IPS-18a (cell line): ENCODE measurements at regions not wholly inside any gene's neighbourhood (a gene's known extent, or its start where the extent isn't known, plus 50 kb on each side); places are given as distances from the start of the nearest gene placed in this dataset.
"Not testable (repeated sequence)": the region's sequence is repeated elsewhere in the genome, so short reads cannot be mapped to it uniquely, and the experiment has no call there.

Experiments
- H3K27ac ChIP-seq: one replicate; pipeline ENCODE4 v1.5.1; 2013; ENCODE audit warnings: low read length
- H3K27me3 ChIP-seq: one replicate; pipeline ENCODE4 v1.6.1; 2013; ENCODE audit warnings: mild to moderate bottlenecking, low read length; ENCODE audit not compliant: control insufficient read depth, insufficient read depth
- H3K36me3 ChIP-seq: one replicate; pipeline ENCODE4 v1.6.1; 2013; ENCODE audit warnings: low read depth, low read length; ENCODE audit not compliant: control insufficient read depth
- H3K4me1 ChIP-seq: one replicate; pipeline ENCODE4 v1.6.1; 2013; ENCODE audit warnings: low read depth, low read length; ENCODE audit not compliant: control insufficient read depth
- H3K4me3 ChIP-seq: one replicate; pipeline ENCODE4 v1.5.1; 2013; ENCODE audit warnings: low read length
- H3K9ac ChIP-seq: one replicate; pipeline ENCODE4 v1.6.1; 2013; ENCODE audit warnings: mild to moderate bottlenecking, low read length, moderate library complexity
- H3K9me3 ChIP-seq: one replicate; pipeline ENCODE4 v1.6.1; 2013; ENCODE audit warnings: low read depth, low read length; ENCODE audit not compliant: control insufficient read depth

DNA sequence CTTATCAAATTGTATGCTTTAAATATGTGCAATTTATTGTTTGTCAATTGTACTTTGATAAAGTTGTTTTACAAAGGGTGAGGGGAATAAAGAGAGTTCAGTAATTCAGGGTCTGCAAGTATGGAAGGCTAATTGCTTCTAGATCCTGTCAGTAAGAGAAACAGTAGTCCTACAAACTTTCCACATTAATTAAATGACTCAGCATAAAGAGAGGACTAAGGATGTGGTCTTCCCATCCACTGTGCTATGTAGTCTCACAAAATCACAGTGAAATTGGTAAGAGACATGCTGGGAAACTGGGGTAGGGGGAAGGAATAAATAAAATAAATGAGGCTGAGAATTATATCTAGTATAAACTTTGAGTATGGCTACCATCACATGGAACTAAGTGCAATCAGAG lies 130.2 kb upstream of the PKP2 start:
- no peaks in the 10 kb centered on the region for H3K9me3 ChIP-seq
- H3K9ac ChIP-seq: no peak overlapping the region
- H3K36me3 ChIP-seq: no peaks in the 10 kb centered on the region
- no peak overlapping the region for H3K4me3 ChIP-seq
- no peaks in the 10 kb centered on the region for H3K4me1 ChIP-seq
- no peak overlapping the region for H3K27ac ChIP-seq
- H3K27me3 ChIP-seq: no peaks in the 10 kb centered on the region

DNA sequence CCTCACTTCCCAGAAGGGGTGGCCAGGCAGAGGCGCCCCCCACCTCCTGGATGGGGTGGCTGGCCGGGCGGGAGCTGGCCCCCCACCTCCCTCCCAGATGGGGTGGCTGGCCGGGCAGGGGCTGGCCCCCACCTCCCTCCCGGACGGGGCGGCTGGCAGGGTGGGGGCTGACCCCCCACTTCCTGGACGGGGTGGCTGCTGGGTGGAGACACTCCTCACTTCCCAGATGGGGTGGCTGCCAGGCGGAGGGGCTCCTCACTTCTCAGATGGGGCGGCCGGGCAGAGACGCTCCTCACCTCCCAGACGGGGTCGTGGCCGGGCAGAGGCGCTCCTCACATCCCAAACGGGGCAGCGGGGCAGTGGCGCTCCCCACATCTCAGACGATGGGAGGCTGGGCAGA lies 126.1 kb upstream of the PKP2 start:
- H3K27me3 ChIP-seq, H3K9ac ChIP-seq, H3K4me3 ChIP-seq, H3K36me3 ChIP-seq, H3K9me3 ChIP-seq, H3K4me1 ChIP-seq, H3K27ac ChIP-seq: not testable (repeated sequence)

DNA sequence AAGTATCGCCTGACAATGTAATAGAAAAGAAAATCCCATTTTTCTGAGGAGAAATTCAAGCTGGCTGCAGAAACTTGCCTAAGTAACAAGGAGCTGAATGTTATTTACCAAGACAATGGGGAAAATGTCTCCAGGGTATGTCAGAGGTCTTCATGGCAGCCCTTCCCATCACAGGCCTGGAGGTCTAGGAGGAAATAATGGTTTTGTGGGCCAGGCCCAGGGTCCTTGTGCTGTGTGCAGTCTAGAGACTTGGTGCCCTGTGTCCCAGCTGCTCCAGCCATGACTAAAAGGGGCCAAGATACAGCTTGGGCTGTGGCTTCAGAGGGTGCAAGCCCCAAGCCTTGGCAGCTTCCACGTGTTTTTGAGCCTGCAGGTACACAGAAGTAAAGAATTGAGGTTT lies 120.5 kb upstream of the PKP2 start:
- not testable (repeated sequence) for H3K27me3 ChIP-seq, H3K36me3 ChIP-seq

DNA sequence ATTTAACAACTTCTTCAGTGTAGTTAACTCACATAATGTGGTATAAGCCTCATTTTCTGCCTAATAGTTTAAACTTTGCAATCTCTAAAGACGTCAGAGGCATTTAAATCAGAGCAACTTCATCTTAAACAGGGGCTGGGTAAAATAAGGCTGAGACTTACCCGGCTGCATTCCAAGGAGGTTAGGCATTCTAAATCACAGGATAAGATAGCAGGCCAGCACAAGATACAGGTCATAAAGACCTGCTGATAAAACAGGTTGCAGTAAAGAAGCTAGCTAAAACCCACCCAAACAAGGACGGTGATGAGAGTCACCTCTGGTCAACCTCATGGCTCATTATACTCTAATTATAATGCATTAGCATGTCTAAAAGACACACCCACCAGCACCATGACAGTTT lies 115.6 kb upstream of the PKP2 start:
- no peaks in the 10 kb centered on the region for H3K36me3 ChIP-seq
- H3K27me3 ChIP-seq: no peaks in the 10 kb centered on the region
- H3K4me3 ChIP-seq: no peak overlapping the region
- no peak overlapping the region for H3K9ac ChIP-seq
- H3K9me3 ChIP-seq: peaks cover 3% of the 10 kb centered on the region
- H3K27ac ChIP-seq: no peak overlapping the region
- H3K4me1 ChIP-seq: no peaks in the 10 kb centered on the region

More for the DNA sequence above, 120.5 kb upstream of the PKP2 start:
- H3K4me1 ChIP-seq, H3K27ac ChIP-seq, H3K9ac ChIP-seq, H3K4me3 ChIP-seq: not testable (repeated sequence)
- H3K9me3 ChIP-seq: peaks cover 13% of the 10 kb centered on the region

DNA sequence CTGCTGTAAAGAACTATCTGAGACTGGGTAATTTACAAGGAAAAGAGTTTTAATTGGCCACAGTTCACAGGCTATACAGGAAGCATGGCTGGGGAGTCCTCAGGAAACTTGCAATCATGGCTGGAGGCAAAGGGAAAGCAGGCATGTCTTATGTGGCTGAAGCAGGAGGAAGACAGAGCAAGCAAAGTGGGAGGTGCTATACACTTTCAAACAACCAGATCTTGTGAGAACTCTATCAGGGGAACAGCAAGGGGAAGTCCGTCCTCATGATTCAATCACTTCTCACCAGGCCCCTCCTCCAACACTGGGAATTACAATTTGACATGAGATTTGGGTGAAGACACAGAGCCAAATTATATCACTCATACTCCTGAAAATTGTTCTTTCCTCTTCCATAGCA lies 109.5 kb upstream of the PKP2 start:
- Histone ChIP-seq H3K4me1 (no peaks in the 10 kb centered on the region), H3K36me3 (no peaks in the 10 kb centered on the region), H3K27me3 (no peaks in the 10 kb centered on the region), H3K27ac (no peak overlapping the region), H3K9ac (no peak overlapping the region), H3K9me3 (peaks cover 5% of the 10 kb centered on the region), H3K4me3 (no peak overlapping the region)

DNA sequence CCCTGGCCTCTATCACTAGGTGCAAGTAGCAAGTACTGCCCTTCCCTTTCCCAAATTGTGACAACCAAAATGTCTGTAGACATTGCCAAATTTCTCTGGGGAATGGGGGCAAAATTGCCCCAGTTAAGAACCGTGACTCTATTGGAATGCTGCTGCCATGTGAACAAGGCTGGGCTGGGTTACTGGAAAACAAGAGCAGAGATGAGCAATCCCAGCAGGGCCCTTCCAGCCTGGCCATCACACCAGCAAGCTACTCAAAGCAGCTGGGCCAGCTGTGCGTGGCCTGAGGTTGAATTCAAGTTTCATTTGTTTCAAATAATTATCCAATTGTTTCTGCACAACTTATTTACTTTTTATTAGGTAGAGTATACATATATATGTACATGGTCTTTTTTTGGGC lies 103.4 kb upstream of the PKP2 start:
- H3K4me3 ChIP-seq: no peak overlapping the region
- H3K27ac ChIP-seq: no peak overlapping the region
- H3K27me3 ChIP-seq: no peaks in the 10 kb centered on the region
- H3K4me1 ChIP-seq: peaks cover 6% of the 10 kb centered on the region
- peaks cover 5% of the 10 kb centered on the region for H3K9me3 ChIP-seq
- H3K36me3 ChIP-seq: no peaks in the 10 kb centered on the region
- H3K9ac ChIP-seq: no peak overlapping the region

DNA sequence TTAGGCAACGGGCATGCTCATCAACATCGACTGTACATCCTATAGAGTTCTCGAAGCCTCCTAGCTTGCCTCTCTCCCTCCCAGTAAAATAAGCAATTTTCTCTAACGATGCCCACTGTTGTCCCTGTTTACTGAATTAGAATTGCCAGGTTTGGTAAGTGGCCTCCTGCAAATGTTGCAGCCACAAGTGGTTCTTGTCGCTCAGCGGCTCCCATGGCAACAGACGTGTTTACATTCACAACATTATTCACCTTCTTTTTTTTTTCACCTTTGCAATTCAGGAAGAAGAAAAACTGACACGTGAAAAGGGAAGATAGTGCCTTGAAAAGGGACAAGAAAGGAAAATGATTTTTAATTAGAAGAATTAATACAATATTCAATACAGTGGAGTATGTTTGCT lies 100.9 kb upstream of the PKP2 start:
- Histone ChIP-seq H3K36me3 (no peaks in the 10 kb centered on the region), H3K4me3 (no peak overlapping the region), H3K27me3 (no peaks in the 10 kb centered on the region), H3K27ac (peak overlapping the region; percentile 26), H3K9me3 (no peaks in the 10 kb centered on the region), H3K4me1 (peaks cover 6% of the 10 kb centered on the region), H3K9ac (peak overlapping the region; percentile 21)

DNA sequence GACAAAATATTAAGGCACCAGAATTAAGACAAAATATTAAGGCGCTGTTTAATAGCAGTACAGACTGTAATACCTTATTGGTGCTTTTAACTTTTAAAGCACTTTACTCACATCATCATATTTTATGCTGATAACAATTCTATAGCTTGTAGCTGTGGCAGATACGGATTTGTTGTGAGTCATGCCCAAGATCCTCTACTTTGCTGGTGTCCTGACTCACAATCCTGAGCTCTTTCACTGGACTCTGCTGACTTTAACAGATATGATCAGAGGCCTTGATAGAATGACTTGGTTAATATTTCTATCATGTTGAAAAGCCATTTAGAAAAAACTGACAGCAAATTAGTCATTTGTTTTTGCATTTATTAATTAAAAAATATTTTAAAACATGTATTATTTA lies 99.0 kb upstream of the PKP2 start:
- Histone ChIP-seq H3K36me3 (no peaks in the 10 kb centered on the region), H3K4me3 (no peak overlapping the region), H3K9me3 (no peaks in the 10 kb centered on the region), H3K27ac (no peak overlapping the region), H3K9ac (no peak overlapping the region), H3K27me3 (no peaks in the 10 kb centered on the region), H3K4me1 (peaks cover 6% of the 10 kb centered on the region)

DNA sequence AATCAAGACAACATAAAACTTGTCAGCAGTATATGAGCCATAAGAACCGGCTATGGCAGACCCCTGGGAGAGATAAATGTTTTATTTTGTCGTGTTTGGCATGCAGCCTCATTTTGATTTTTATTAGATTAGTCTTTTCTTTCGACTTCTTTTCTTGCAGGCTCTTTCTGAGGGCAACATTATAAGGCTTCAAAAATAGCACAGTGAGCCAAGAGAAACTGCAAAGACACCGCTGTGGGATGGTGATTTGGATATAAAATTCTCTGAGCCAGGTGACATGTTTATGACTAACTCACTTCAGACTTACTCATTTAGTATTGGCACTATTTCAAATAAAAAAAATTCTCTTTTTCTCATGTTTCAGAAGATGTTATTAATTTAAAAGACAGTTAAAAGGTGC lies 96.8 kb upstream of the PKP2 start:
- no peak overlapping the region for H3K27ac ChIP-seq
- peaks cover 25% of the 10 kb centered on the region for H3K4me1 ChIP-seq
- no peak overlapping the region for H3K4me3 ChIP-seq
- no peaks in the 10 kb centered on the region for H3K36me3 ChIP-seq
- H3K9me3 ChIP-seq: no peaks in the 10 kb centered on the region
- no peaks in the 10 kb centered on the region for H3K27me3 ChIP-seq
- no peak overlapping the region for H3K9ac ChIP-seq

DNA sequence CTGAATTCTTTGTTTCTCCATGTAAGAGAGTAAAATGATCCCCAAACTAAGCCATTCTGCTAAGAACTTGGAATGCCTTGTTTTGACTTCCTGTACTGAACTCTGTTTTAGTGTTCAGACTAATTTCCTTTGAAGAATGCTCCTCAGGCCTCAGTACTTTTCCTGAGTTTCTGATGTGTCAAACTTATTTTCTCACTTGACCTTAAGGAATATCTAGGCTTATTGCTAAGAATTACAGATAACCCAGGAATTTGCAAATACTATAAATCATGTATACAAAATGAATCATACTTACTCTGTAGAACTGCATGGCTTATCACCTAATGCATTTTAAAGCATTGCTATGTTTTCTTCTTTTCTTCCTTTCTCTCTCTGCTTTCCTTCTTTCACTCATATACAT lies 93.1 kb upstream of the PKP2 start:
- no peaks in the 10 kb centered on the region for H3K36me3 ChIP-seq
- peaks cover 20% of the 10 kb centered on the region for H3K4me1 ChIP-seq
- no peak overlapping the region for H3K4me3 ChIP-seq
- no peaks in the 10 kb centered on the region for H3K27me3 ChIP-seq
- no peaks in the 10 kb centered on the region for H3K9me3 ChIP-seq
- no peak overlapping the region for H3K9ac ChIP-seq
- H3K27ac ChIP-seq: no peak overlapping the region

DNA sequence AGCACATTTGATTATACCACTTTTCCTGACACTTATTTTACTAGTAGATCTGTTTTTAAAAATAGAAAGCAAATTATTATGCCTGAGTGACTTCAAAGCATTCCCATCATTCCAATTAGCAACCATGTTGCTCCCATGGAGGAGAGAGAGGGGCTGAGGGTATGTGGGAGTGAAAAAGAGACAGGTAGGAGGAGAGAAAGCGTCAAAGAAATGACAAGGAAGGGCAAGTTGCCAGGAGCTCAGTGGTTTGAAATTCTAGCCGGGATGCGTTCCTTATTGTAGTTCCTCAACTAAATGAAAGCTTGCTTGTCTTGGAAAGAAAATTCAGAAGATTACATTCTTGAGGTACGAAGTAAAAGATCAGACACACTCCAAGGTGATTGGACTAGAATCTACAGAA lies 92.4 kb upstream of the PKP2 start:
- H3K36me3 ChIP-seq: no peaks in the 10 kb centered on the region
- H3K9me3 ChIP-seq: no peaks in the 10 kb centered on the region
- peaks cover 20% of the 10 kb centered on the region for H3K4me1 ChIP-seq
- no peaks in the 10 kb centered on the region for H3K27me3 ChIP-seq
- no peak overlapping the region for H3K9ac ChIP-seq
- no peak overlapping the region for H3K4me3 ChIP-seq
- H3K27ac ChIP-seq: no peak overlapping the region

DNA sequence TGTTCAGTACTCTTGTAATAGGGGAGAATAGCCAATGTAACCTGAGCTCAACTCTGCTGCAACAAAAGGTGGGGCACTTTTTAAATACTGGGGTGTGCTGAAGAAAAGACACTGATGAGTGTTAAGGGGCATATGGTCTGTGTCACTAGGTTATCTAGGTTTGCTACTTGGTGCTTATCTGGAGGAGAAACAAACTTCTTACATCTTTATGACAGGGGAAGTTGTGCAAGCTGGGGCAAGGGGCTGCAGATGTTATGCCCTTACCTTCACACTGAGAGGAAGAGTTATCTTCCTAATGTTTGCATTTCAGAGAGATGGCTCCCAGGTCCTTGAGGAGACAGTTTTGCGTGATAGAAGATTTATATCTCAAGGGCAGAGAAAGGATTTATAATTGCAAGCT lies 90.9 kb upstream of the PKP2 start:
- Histone ChIP-seq H3K9ac (no peak overlapping the region), H3K27me3 (no peaks in the 10 kb centered on the region), H3K27ac (no peak overlapping the region), H3K4me3 (no peak overlapping the region), H3K9me3 (no peaks in the 10 kb centered on the region), H3K4me1 (peaks cover 27% of the 10 kb centered on the region), H3K36me3 (no peaks in the 10 kb centered on the region)

DNA sequence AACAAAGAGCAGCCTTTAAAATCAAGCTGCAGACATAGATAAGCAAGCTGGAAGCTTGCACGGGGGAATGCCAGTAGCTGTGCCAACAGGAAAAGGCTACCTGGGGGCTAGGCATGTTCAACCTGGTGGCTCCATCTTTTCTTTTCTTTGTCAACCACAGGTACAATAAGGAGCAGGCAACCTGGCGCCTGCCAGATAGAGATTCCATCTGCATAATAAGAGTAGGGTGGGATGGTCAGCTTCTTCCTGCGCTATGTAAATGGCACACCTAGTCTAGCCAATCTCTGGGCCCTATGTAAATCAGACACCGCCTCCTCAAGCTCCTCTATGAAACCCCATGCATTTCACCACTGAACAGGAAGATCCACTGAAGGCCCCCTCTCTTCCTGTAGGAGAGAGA lies 87.4 kb upstream of the PKP2 start:
- no peaks in the 10 kb centered on the region for H3K9me3 ChIP-seq
- no peak overlapping the region for H3K4me3 ChIP-seq
- no peaks in the 10 kb centered on the region for H3K36me3 ChIP-seq
- no peak overlapping the region for H3K9ac ChIP-seq
- no peaks in the 10 kb centered on the region for H3K27me3 ChIP-seq
- peaks cover 12% of the 10 kb centered on the region for H3K4me1 ChIP-seq
- H3K27ac ChIP-seq: no peak overlapping the region
